MV-4-11 (cell line): ENCODE measurements at regions not wholly inside any gene's neighbourhood (a gene's known extent, or its start where the extent isn't known, plus 50 kb on each side); places are given as distances from the start of the nearest gene placed in this dataset.
"Not testable (repeated sequence)": the region's sequence is repeated elsewhere in the genome, so short reads cannot be mapped to it uniquely, and the experiment has no call there.

Source experiments
- DNase-seq: peaks from one replicate; lab custom pipeline; 2025; lab: John Stamatoyannopoulos, UW

DNA sequence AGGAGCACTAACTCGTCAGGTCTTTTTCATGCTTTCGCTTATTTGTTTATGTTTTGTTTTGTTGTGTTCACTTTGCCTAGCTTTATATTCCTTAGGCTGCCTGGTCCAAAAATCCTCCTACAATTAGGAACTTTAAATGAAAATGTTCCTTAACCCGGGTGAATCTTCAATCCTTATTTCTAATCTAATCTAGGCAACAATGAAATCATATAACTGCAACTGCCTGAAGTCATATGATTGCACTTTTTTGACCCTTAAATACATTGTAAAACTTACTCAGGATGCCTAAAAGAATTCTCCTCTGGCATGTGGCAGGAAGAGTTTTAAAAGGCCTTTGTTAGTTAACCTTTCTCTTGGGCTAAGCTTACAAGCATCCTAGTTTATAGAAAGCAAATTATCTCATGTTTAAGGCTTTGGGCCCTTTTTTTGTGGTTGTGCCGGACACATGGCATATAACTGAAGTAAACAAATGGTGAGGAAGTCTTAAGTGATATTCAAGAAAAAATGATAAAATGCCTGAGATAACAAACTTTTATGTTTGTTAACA lies 279.4 kb downstream of the FAT4 start:
- no peak for DNase-seq

DNA sequence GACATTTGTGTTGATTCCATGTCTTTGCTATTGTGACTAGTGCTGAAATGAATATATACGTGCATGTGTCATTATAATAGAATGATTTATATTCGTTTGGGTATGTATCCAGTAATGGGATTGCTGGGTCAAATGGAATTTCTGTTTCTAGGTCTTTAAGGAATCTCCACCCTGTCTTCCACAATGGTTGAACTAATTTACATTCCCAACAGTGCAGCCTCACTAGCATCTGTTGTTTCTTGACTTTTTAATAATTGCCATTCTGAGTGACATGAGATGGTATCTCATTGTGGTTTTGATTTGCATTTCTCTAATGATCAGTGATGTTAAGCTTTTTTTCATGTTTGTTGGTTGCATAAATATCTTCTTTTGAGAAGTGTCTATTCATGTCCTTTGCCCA lies 291.2 kb downstream of the FAT4 start:
- not testable (repeated sequence) for DNase-seq

DNA sequence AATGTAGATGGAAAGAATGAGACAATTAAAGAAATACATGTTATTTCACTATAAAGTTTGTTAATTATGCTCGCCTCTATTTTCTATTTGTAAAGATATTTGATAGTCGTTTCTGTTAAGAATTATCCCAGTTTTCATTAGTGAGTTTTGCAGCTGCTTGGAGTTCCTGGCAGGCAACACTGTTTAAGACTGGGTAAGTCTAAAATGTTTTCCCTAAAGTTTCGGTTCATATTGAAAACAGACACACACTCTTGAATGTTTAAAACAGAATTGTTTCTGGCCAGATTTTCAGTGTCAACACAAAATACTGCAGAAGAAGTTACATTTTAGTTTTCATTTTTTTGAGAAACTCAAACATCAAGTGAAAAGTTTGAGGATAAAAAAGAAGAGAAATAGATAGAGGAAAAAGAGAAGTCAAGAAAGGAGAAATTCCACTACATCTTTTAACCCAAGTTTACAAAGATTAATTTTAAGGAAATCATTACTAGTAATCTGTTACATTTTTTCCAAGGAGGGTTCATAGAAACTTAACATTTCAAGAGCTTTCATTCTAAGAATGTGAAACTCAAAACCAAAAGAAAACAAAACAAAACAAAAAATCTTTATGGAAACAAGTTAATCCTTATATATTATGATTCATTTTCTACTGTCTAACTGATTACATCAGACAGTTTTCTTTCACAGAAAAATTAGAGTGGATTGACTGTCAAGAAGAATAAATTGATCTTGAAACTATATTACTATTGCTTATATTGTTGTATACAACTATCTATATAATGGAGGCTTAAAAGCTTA lies 305.5 kb downstream of the FAT4 start:
- no peak for DNase-seq

DNA sequence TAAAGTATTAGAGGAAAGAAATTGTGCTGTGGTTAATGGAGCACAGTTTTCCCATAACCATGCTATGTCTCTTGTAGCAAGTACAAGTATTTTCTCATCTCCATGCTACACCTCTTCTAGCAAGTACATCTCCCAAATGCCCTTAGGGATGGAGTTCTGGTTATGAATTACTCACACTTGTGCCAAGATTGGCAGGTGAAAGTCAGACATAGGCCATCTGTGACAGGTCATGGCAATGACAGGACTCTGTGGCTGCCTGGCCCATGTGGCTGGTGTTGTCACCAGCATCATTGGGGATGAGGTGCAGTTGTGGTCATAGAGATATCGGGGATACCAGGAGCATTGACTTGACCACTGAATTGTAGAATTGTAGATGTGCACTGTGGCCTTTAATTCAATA lies 310.2 kb downstream of the FAT4 start:
- no peak for DNase-seq

DNA sequence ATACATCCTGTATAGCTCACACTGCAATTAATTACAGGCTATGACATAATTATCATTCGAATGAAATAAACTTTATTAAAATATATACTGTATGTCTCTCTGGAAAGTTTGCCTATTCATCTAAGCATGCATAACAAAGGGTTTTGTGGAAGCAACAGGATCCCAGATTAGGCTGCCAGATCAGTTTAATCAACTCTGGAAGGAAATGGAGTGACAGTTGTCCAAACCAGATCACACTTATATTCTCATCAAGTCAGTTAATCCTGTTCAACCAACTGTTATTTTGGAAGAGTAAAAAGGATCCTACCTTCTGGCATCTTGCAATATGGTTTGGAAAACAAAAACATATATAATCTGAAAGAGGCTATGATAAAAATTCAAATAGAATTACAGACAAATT lies 312.2 kb downstream of the FAT4 start:
- no peak for DNase-seq

DNA sequence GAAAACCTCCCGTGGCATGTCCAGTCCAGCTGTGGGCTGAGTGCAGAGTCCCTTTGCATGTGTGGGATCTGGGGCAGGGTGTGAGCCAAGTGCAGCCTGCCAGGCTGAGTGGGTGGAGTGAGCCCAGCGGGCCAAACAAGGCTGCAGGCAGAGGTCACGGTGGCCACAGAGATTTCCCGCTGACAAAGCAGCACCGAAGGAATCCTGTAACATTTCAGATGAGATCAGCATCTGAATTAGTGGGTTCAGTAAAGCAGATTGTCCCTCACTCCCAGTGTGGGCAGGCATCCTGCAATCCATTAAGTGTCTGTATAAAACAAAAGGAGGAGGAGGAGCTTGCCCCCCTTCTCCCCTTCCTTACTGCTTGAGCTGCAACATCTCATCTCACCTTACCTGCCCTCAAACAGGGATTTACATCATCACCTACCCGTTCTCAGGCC lies 324.4 kb downstream of the FAT4 start:
- DNase-seq = no peak

DNA sequence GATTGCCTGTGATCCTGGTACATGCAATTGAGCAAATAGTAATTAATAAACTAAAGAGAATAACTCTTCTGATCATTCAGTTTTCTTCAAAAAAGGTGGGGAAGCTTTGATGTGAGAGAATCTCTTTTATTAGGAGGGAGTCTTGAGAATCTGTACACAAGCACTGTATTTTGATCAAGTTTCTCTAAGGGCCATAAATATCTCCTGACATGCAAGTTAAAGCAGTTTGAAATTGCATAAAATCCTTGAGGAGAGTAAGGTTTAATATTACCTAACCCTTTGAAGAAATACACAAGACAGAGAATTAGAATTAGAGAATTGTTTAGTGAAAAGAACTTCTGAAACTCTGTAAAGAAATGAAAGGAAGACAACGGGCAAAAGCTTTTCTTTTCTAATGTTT lies 326.9 kb downstream of the FAT4 start:
- DNase-seq = no peak

DNA sequence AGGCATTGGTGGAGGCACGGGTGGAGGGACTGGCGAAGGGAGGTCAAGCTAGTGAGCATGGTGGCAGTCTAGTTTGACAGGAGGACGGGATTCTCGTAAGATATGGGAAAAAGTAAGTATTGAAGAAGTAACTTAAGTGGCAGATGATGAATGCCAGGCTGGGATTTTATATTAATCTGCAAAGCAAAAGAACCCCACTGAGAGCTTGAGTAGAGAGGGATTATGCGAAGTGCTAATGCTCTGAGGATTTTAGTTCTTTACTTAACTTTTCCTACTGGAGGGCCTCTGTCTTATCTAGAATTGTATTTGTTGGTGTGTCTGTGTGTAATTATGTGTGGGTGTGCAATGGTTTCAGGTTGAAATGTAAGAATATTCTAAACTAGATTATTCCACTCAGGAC lies 327.9 kb downstream of the FAT4 start:
- DNase-seq = no peak

DNA sequence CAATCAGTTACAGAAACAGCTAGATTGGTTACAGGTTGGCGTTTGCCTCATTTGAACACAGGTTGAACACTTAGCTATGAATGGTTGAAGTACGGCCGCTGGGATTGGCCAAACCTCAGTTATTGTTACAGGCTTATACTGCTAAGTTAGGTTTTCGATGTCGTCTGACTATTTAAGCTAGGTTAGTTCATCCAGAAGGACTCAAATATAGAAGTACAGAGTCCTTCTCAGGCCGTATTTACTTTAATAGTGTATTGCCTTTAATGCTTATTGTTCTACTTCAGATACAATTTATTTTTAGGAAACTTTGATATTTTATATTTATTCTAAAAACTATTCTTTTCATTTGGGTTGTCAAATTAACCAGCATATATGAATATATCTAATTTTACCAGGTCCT lies 334.7 kb downstream of the FAT4 start:
- DNase-seq = no peak

DNA sequence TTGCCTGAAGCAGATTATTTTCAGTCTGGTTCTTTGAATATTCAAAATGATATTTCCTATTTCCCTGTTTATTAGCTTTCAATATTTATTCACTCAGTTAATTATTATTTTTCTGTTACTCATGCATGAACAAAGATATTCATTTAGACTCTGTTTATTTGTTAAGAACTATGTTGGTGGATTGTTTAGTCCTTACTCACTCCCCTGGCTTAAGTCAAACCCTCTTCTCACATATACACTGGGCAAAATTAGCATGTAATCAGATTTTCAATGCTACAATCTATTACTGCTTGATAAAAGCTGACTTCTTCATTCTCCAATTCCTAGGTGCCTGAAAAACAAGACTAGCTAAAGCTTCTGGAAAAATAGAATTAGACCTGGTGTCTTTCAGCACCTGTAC lies 335.8 kb downstream of the FAT4 start:
- DNase-seq = no peak

DNA sequence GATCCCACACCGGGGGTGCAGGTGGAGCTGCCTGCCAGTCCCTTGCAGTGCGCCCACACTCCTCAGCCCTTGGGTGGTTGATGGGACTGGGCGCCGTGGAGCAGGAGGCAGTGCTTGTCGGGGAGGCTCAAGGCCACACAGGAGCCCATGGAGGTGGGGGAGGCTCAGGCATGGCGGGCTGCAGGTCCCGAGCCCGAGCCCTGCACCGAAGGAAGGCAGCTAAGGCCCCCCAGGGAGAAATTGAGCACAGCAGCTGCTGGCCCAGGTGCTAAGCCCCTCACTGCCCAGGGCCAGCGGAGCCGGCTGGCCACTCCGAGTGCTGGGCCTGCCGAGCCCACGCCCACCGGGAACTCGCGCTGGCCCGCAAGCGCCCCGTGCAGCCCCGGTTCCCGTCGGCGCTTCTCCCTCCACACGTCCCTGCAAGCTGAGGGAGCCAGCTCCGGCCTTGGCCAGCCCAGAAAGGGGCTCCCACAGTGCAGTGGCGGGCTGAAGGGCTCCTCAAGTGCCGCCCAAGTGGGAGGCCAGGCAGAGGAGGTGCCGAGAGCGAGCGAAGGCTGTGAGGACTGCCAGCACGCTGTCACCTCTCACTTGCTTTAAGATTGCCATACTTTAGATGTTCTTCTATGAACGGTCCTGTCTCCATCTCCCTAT lies 337.1 kb downstream of the FAT4 start:
- DNase-seq = not testable (repeated sequence)

DNA sequence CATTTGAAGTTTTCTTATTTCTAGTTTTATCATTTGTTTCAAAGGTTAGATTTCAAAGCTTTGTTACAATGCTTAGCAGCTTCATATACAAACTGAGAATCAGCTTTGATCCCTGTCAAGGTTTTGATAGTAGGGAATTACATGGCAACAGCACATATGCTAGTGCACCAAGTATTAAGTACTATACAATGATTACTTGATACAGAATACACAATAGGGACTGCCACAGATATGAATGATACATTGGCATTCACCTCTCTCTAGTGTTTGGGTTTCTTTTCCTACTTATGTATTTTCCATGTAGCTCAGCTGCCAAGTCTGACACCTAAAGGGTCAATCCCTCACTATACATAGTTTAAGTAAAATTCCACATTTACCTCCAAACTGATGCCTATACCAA lies 344.0 kb downstream of the FAT4 start:
- DNase-seq = no peak

DNA sequence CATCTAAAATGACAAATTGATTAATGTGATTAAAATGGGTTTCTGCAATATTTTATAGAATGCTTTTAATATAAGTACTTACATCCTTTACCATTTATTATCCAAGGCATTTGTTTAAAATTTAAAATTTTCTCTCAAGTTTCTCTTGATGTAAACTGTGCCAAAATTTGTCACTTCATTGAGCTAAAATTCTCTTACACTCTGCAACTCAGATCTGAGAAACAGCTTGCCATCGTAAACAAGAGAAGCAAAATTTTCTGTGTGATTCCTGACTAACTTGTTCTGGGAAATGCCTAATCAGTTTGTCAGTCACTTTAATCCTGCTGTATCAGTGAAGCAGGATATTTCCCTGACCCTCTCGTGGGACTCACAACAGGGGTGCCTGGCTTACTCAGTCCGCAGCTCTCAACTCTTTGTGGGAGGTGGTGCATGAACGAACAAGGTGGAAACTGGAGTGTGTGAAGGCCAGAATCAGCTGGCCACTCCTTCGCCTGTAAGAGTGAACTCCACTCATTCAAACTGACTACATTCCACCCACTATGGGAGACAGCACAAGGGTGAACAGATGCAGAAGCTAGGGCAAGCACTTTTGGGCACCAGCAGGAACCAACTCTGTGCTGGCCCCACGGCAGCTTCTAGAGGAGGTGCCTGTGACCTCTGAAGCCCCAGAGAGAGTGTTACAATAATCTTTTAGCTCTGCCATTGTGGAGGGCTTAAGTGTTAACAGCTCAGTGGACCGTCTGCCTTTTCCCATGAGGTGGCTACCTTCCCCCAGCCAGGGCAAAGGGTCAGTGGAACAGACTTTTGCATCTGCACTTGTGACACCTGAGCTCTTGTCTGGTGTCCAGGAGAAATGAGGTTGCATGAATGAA lies 349.4 kb downstream of the FAT4 start:
- no peak for DNase-seq

DNA sequence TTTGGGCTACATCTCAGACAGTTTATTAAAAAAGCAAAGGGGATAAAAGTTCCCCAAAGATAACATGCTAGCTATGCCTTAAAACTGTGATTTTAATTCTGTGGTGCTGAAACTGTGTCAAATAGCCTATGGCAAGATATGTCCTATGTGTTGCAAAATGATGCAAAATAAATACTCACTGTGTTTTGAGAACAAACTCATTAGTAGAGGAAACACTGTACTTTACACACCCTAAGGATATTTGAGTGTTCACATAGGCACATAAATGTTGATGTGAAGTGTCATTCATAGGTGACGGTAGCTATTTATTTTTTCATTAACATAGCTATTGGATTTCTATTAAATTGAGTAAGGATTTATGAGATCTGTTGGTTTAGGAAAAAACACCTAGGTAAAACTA lies 351.9 kb downstream of the FAT4 start:
- no peak for DNase-seq

DNA sequence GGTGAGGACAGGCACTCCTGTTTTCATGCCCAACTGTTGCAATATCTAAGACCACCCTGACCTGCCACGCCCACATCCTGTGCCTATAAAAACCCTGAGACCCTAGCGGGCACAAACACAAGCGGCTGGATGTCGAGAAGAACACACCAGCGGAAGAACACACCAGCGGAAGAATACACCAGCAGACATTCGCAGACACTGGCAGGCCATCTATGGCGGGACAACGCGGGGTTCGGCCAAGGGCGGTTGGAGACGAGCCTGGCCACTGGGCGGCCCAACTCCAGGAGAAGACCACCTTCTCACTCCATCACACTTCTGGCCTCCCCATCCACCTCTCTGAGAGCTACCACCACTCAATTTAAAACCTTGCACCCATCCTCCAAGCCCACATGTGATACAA lies 361.4 kb downstream of the FAT4 start:
- no peak for DNase-seq

DNA sequence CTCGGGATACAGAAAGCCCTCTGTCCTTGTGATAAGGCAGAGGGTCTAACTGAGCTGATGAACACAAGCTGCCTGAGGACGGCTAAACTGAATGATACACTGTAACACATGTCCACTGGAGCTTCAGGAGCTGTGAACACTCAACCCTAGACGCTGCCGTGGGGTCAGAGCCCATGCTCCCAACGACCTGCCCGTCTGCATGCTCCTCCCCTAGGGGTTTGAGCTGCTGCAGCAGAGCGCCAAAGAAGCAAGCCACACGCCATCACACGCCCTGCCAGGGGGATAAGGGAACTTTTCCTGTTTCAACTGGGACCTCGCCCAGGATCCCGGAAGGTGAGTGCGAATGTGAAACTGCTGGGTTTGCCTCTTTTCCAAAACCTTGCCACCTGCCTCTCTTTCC lies 361.8 kb downstream of the FAT4 start:
- DNase-seq = no peak

DNA sequence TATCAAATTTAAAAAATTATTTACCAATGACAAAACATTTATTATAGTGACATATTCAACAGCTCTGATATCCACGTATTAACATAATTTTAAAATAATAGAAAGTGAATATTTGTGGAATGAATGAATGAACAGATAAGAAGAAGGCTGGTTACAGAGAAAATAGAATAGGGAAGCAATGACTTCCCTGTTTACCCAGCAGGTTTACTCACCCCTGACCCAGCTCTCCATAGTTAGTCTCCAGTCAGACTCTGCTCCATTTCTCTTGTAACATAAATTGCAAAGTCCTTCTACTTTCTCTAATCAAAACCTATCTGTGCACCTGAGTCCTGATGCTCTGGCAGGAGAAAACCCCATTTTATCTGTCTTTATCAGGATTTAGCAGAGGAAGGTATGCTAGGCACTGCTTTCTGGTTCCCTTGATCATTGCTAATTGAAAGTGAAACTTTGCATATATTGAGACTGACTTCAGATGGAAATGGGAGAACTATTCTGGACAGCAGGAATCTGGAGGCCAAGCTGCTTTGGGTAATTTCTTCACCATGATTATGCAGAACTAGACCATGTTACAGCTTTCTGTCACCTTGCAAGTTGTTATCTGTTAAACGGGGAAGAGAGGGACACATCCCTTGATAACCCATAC lies 363.0 kb downstream of the FAT4 start:
- no peak for DNase-seq

DNA sequence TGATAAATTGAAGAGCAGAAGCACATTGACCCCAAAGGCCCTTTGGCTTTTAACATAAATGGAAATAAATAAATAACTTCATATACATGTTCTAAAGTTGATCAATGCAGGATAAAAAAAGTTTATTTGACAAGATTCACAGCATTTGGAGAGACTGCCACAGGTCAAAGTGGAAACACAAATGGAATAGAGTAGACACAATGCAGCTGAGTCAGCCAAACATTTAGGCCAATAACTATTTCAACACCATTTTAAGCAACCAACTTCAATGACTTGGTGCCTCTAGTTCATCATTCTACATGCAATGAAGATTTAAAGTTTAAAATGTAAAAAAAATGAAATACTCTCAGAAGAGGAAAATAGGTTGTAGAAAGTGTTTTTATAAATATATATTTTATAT lies 365.2 kb downstream of the FAT4 start:
- no peak for DNase-seq

DNA sequence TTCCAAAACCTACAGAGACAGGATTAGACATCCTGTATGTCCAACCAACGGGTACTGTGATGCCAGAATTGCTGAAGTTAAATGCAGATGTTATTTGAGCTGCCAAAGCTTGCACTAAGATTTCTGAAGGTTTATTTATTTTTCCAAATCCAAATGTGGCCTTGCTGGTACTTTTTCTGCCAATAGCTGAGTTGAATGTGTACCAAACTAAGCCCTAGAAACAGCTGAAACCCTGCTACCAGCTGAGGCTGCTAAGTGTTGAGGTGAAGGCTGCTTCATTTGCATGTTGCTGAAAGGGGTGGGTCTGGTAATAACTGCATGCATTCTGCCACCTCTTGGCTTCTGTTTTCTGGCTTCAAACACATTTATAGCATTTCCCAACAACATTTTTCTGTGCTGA lies 366.5 kb downstream of the FAT4 start:
- DNase-seq = no peak

DNA sequence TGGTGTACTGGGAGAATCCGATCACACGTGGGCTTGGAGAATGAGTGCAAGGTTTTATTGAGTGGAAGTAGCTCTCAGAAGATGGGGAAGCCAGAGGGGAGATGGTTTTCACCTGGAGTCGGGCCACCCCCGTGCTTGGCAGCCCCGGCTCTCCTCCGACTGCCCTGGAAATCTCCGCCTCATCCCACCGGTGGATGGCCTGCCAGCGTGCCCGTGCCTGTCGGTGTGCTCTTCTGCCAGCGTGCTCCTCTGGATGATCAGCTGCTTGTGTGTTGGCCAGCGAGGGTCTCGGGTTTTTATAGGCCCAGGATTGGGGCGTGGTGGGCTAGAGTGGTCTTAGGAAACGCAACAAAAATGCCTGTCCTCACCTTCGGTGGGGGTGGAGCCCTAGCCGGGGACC lies 368.0 kb downstream of the FAT4 start:
- no peak for DNase-seq

DNA sequence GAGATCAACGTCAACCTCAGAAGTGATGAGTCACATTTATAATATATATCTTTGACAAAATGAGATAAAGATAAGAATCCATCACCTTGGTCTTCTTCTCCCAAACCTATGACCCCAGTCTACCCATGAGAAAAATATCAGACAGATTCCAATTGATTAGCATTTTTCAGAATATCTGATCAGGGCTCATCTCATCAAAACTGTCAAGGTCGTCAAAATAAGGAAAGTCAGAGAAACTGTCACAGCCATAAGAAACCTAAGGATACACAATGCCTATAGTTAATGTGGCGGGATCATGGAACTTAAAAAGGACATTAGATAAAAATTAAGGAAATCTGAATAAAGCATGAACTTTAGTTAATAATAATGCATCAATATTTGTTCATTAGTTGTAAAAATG lies 374.1 kb downstream of the FAT4 start:
- no peak for DNase-seq

DNA sequence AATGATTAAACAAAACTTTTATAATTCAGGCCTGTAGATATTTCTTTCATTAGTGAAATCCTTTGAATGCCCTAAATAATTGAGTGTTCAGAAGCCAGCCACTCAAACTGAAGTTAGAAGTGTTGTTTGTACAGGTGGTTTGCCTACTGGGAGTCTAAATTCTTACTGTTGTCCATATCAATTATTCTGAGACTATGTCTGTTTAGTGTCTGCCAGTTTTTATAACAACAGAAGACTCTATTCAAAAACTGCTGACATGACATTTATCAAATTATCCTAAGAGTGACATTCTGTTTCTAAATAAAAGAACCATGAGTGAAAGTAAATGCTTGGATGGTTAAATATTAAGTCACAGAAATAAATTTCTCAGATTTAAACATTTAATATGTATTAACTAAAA lies 375.1 kb downstream of the FAT4 start:
- DNase-seq = no peak
